GM18909 (cell line): ENCODE measurements at regions not wholly inside any gene's neighbourhood (a gene's known extent, or its start where the extent isn't known, plus 50 kb on each side); places are given as distances from the start of the nearest gene placed in this dataset.

Source experiments
- ATAC-seq: cut with Tn5 transposase; IDR thresholded peaks from one replicate; pipeline ENCODE4 v1.9.1; 2021; ENCODE audit warnings: mild to moderate bottlenecking; ENCODE audit not compliant: unreplicated experiment, poor library complexity

- no peak for ATAC-seq
Observed at GRCh38 chr7:88516429-88516828, 209.7 kb upstream of the STEAP4 start.

- ATAC-seq, result no peak
Observed at GRCh38 chr7:88515301-88515700, 208.6 kb upstream of the STEAP4 start.

- no peak for ATAC-seq
Observed at GRCh38 chr7:88509341-88509740, 202.6 kb upstream of the STEAP4 start.

- no peak for ATAC-seq
Observed at GRCh38 chr7:88500131-88500530, 193.4 kb upstream of the STEAP4 start.

- ATAC-seq, result no peak
Observed at GRCh38 chr7:88495881-88496725, 189.4 kb upstream of the STEAP4 start.

GRCh38 chr7:88492153-88492552 is 185.5 kb upstream of the STEAP4 start:
- no peak for ATAC-seq

GRCh38 chr7:88490874-88491273 is 184.2 kb upstream of the STEAP4 start:
- ATAC-seq, result no peak

- no peak for ATAC-seq
Observed at GRCh38 chr7:88490161-88490560, 183.5 kb upstream of the STEAP4 start.

GRCh38 chr7:88485821-88486220 is 179.1 kb upstream of the STEAP4 start:
- no peak for ATAC-seq

- no peak for ATAC-seq
Observed at GRCh38 chr7:88484551-88484950, 177.9 kb upstream of the STEAP4 start.

GRCh38 chr7:88480896-88481295 is 174.2 kb upstream of the STEAP4 start:
- no peak for ATAC-seq

- no peak for ATAC-seq
Observed at GRCh38 chr7:88480271-88480670, 173.6 kb upstream of the STEAP4 start.

- no peak for ATAC-seq
Observed at GRCh38 chr7:88477976-88478375, 171.3 kb upstream of the STEAP4 start.

GRCh38 chr7:88465600-88465999 is 158.9 kb upstream of the STEAP4 start:
- no peak for ATAC-seq

- no peak for ATAC-seq
Observed at GRCh38 chr7:88462799-88463198, 156.1 kb upstream of the STEAP4 start.

GRCh38 chr7:88460650-88461049 is 154.0 kb upstream of the STEAP4 start:
- no peak for ATAC-seq

GRCh38 chr7:88458946-88459345 is 152.3 kb upstream of the STEAP4 start:
- ATAC-seq, result no peak

- no peak for ATAC-seq
Observed at GRCh38 chr7:88458279-88458678, 151.6 kb upstream of the STEAP4 start.

- ATAC-seq, result no peak
Observed at GRCh38 chr7:88457320-88457719, 150.6 kb upstream of the STEAP4 start.

- ATAC-seq, result no peak
Observed at GRCh38 chr7:88456490-88456889, 149.8 kb upstream of the STEAP4 start.

GRCh38 chr7:88455696-88456095 is 149.0 kb upstream of the STEAP4 start:
- no peak for ATAC-seq

GRCh38 chr7:88452646-88453045 is 146.0 kb upstream of the STEAP4 start:
- peak; percentile 71 for ATAC-seq
